Pons (tissue), 1 donor: ENCODE measurements at regions not wholly inside any gene's neighbourhood (a gene's known extent, or its start where the extent isn't known, plus 50 kb on each side); places are given as distances from the start of the nearest gene placed in this dataset.
"Not testable (repeated sequence)": the region's sequence is repeated elsewhere in the genome, so short reads cannot be mapped to it uniquely, and the experiment has no call there.

Experiments used
- DNase-seq: peaks from one replicate; pipeline ENCODE4 v3.0.0-alpha.2; 2016; ENCODE audit warnings: low spot score

GRCh38 chr4:180993244-180993836 is 1249.9 kb upstream of the TENM3 start:
- no peak for DNase-seq

DNA sequence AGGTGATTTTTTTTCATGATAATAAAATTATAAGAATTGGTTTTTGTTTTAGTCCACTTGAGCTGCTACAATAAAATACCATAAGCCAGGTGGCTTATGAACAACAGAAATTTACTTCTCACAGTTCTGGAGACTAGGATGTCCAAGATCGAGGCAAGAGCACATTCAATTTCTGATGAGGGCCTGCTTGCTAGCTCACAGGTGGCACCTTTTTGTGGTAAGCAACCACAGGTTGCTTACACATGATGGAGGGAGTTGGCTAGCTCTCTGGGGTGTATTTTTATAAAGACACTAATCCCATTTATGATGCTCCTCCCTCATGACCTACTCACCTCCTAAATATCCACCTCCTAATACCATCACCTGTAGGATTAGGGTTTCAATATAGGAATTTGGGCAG is 1248.5 kb upstream of the TENM3 start:
- DNase-seq = no peak

DNA sequence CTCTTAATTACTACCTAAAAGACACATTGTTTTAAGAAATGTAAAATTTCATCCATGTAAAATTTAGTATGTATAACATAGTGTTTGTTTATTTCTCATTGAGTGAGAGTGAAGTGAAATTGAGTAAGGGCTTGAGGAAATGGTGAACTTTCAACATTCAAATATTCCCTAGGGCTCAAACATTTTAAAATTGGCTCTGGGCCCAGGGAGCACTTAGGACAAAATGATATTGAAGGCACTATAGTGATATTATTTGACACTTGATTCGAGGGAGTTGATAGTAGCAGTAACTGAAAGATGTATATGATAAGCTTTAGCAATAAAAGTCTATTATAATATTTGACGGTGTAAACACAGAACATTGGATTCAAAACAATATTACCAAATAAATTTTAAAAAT is 1244.0 kb upstream of the TENM3 start:
- DNase-seq = no peak

- no peak for DNase-seq
These were observed 1239.1 kb upstream of the TENM3 start for GRCh38 chr4:181004056-181004455.

GRCh38 chr4:181006499-181007260 is 1236.5 kb upstream of the TENM3 start:
- no peak for DNase-seq

- DNase-seq = no peak
These were observed 1235.5 kb upstream of the TENM3 start for GRCh38 chr4:181007751-181008150.

DNA sequence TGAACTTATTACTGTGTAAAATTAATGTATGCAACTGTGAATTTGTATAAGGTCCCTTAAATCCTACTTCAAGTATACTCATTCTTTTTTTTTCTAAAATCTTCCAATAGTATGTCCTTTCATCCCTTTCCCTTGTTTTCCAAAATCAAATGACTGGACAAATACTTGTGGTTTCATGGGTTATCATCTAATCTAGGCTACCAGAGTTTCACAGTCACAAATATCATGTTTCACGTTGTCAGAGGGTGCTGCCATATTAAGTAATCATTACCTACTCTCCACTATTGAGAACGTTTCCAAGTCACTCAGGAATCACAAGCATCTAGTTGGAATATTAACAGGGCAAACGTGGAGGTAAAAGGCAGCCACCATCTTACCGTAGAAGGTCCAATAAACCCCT is 1235.0 kb upstream of the TENM3 start:
- DNase-seq = no peak

DNA sequence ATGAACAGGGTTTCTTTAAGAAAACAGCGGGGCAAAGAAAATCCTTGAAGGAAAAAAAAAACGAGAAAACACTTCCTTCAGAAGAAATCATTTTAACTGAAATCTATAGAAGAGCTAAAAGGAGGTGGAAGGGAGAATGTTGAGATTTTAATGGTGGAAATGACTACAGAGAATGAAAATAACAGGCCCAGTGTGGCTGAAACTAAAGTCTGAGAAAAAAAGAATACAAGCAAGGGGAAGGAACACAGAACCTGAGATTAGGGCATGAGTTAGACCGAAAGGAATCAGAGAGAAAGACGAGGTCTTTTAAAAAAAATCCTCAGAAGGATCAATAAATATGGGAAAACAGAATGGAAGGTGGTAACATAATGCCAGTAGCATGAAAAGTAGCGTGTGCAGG is 1230.0 kb upstream of the TENM3 start:
- no peak for DNase-seq

DNA sequence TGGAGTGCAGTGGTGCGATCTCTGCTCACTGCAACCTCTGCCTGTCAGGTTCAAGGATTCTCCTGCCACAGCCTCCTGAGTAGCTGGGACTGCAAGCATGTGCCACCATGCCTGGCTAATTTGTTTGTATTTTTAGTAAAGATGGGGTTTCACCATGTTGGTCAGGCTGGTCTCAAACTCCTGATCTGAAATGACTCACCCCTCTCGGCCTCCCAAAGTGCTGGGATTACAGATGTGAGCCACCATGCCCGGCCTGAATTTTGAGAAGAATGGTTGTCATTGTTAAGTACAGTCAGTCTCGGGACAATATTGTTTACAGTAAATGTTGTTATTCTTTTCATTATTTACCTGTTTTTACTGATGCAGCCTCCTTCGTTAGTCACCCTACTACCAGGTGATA is 1226.2 kb upstream of the TENM3 start:
- no peak for DNase-seq

DNA sequence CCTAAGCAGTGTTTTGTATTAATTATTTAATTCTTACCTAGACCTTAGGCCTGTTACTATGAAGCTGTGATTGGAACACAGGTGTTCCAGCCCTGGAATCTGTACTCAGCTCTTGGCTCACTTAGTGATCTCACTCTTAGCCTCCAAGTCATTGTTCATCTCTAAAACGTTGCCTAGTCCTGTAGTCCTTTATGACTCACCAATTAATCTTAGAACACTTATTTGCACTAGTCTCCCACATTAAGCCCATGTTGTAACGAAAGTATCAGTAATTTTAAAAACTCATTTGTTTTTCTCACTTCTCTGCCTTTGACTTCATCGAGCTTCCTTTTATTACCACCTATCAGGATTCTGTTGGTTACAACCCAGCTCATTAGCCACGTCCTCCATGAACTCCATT is 1224.7 kb upstream of the TENM3 start:
- DNase-seq = no peak

- DNase-seq = no peak
These were observed 1224.3 kb upstream of the TENM3 start for GRCh38 chr4:181018913-181019312.

DNA sequence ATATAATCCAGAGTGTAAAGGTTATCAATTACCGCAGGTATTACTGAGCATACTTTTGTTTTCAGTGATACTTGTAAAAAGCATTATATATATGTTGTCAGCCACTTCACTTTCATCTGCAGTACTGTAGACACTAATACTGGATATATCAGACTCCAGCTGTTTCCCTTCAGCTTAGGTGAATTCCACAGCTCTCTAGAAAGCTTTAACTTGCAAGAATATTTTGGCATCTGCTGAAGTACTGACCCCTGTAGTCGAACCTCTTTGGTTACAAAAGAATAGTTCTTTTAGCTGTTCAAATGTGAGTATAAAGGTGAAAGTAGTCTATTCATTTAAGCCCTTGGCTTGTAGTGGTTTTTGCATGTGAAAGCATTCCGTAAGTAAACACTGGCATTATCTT is 1222.7 kb upstream of the TENM3 start:
- no peak for DNase-seq

GRCh38 chr4:181021213-181021612 is 1222.0 kb upstream of the TENM3 start:
- DNase-seq = no peak

GRCh38 chr4:181030135-181030921 is 1212.9 kb upstream of the TENM3 start:
- not testable (repeated sequence) for DNase-seq

- no peak for DNase-seq
These were observed 1212.2 kb upstream of the TENM3 start for GRCh38 chr4:181030961-181031360.

DNA sequence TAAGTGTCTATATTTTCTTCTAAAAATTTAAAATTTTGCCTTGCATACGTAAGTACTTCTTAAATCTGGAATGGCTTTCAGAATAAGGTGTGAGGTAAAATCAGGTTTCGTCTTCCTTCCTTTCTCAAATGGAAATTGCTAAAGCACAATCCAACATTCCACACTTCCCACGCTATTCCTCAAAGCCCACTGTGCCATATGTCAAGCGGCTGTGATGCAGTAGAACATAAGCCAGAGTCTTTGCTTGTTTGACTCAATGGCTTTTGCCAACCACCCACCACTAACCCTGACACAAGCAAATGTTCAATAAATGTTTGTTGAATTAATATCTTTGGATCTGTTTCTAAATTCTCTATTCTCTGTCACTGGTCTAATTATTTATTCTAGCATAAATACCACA is 1199.7 kb upstream of the TENM3 start:
- DNase-seq = no peak

DNA sequence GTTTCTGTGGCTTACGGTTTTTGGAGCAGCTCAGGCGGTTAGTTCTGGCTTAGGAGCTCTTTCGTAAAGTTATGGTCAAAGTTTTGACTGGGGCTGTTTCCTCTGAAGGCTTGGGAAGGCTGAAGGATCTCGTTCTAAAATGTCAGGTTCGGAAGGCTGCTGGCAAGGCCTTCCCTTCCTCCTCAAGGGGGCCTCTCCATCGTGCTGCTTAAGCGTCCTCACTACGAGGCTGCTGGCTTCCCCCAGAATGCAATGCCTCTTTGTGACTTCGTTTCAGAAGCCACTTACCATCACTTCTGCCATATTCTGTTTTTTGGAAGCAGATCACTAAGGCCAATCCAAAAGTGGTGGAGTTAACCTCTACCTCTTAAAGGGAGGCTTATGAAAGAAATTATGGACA is 1196.4 kb upstream of the TENM3 start:
- DNase-seq = no peak

GRCh38 chr4:181051931-181052330 is 1191.3 kb upstream of the TENM3 start:
- no peak for DNase-seq

DNA sequence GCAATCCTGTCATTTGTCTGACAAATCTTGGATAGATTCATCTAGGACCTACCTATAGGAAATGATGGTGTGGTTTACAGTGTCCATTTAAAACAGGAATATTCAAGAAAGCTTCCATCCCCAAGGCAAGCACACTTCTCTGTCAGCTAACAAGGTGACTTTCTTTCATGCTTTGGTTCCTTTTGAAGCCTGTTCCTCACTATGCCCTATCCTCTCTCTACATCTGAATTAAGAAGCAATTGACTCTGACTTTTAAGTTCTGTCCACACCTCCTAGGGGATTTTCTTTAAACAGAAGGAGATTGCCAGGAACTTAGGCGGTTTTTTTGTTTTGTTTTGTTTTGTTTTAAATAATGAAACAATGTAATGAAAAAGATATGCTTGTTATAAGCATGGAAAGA is 1181.4 kb upstream of the TENM3 start:
- DNase-seq = no peak

DNA sequence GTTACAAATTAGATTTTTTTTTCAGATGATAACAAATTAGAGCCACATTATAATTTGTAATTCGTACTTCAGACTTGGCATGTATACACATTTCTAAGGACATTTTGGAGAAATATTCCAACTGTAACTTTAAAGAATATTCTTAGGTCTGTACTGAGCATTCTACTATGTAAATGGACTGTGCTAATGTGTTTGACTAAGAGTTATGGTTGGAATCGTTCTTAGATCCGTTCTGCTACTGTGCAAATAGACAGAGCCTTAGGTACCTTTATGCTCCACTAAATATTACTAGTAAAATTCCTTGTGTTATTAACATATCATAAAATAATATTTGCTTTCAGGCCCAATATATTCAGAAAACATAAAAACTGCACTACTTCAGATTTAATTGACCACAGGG is 1180.0 kb upstream of the TENM3 start:
- DNase-seq = no peak

GRCh38 chr4:181077341-181077740 is 1165.9 kb upstream of the TENM3 start:
- no peak for DNase-seq

DNA sequence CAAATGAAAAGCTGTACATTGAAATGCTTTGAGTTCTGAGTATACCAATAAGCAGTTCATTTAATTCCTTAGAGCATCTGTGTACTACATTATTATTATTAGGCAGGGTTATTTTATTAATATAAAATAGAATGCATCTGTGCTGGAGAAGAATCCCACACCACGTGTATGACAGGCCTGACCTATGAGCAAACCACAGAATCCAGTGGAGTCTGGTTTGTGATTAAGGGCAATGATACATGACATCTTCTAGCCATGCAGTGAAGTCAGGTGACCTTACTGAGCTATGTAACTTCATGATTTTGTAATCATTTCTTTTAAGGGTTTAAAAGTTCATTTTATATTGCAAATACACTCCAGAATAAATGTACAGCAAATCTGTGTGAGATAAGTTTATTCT is 1165.0 kb upstream of the TENM3 start:
- no peak for DNase-seq

DNA sequence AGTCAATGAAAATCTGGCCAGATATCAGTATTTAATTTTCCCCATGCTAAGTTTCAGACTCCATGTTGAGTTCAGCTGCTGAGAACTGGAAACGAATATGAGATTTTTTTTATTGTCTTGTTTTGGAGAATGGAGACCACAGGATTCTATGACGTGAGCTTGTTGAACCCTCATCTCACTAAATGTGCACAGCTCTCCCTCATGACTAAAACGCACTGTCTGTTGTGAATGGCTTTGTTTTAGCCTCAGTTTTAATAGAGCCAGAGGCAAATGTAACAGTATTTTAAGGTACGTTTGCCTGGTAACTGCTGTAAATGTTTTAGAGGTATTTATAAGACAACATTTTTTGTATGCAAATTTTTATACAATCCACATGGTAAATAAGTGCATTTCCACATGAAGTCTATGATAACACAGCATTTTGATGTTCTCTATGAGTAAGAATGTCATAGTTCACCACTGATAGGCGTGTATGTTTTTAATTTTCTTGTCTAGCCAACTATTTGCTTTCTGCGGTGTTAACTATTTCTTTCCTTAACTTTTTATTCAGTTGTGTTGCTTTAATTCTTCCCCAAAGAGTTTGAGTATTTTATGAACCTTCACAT is 1159.3 kb upstream of the TENM3 start:
- DNase-seq = no peak
